ENCODE measurements at regions not wholly inside any gene's neighbourhood (a gene's known extent, or its start where the extent isn't known, plus 50 kb on each side); places are given as distances from the start of the nearest gene placed in this dataset.

DNA sequence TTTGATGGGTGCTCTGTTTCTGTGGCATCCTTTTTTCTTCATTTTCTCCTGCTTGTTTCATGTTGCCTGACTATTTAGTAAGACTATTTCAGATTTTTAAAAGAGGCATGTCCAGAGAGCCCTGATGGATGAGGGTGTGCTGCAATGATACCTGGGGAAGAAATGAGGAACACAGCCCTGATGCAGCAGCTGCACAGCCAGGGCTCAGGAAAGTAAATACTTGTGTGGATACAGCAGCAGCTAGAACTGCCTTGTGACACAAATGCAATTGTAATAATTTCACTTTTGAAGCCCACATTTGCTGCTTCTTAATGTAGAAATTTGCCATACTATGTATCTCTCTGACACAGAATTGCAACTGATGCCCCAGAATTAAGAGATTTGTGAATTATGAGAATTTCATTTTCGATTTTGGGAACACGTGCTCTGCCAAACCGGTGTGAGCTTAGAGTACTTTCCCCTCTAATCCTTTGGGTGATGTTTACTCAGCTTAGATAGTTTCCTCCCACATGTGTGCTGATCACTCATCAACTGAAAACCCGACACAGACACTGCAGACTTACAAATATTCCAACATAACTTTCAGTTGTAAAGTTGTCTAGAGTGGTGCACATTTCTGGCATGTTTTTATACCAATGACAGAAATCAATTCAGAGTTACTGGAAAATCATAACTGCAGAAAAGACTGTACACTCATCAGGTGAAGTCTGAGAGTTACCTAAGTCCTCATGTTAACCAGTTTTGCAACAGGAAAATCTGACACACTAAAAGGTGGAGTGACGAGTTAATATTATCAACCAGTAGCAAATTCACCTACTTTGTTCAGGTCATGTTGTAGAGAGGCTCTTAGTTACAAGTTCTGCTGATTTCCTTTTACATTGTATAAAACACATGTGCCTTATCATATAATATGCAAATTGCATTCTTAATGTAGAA, 383.4 kb downstream of the CBLN2 start:
- Mint-ChIP-seq H3K4me1 (no peaks in the 10 kb centered on the region), H3K27ac (no peak overlapping the region), H3K27me3 (ENCODE audit: insufficient read depth, low read depth) (peaks cover 5% of the 10 kb centered on the region), H3K9me3 (no peaks in the 10 kb centered on the region), H3K36me3 (no peaks in the 10 kb centered on the region), H3K4me3 (no peak overlapping the region)
- H4K20me1 ChIP-seq (ENCODE audit: low read depth) = no peaks in the 10 kb centered on the region
- H3K79me2 ChIP-seq (ENCODE audit: low read depth) = no peaks in the 10 kb centered on the region
- H2AFZ ChIP-seq (replicated peaks) = peak overlapping the region; percentile 87
- no peak for DNase-seq (ENCODE audit: low spot score)
- H3K36me3 ChIP-seq = no peaks in the 10 kb centered on the region
- no peak overlapping the region for H3K4me2 ChIP-seq
- H3K27me3 ChIP-seq = no peaks in the 10 kb centered on the region
- no peaks in the 10 kb centered on the region for H3K9me3 ChIP-seq (ENCODE audit: low read depth)
- no peak overlapping the region for H3K27ac ChIP-seq
- no peaks in the 10 kb centered on the region for H3K4me1 ChIP-seq
- TF ChIP-seq EZH2phosphoT487 (IDR thresholded peaks at IDR 0.05) = no peak
- TF ChIP-seq, protein P1, sequence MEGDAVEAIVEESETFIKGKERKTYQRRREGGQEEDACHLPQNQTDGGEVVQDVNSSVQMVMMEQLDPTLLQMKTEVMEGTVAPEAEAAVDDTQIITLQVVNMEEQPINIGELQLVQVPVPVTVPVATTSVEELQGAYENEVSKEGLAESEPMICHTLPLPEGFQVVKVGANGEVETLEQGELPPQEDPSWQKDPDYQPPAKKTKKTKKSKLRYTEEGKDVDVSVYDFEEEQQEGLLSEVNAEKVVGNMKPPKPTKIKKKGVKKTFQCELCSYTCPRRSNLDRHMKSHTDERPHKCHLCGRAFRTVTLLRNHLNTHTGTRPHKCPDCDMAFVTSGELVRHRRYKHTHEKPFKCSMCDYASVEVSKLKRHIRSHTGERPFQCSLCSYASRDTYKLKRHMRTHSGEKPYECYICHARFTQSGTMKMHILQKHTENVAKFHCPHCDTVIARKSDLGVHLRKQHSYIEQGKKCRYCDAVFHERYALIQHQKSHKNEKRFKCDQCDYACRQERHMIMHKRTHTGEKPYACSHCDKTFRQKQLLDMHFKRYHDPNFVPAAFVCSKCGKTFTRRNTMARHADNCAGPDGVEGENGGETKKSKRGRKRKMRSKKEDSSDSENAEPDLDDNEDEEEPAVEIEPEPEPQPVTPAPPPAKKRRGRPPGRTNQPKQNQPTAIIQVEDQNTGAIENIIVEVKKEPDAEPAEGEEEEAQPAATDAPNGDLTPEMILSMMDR (IDR thresholded peaks at IDR 0.05) = no peak
- H3K9ac ChIP-seq = no peak overlapping the region
- no peak overlapping the region for H3K4me3 ChIP-seq
- no peaks in the 10 kb centered on the region for H3F3A ChIP-seq (ENCODE audit: low read depth)

DNA sequence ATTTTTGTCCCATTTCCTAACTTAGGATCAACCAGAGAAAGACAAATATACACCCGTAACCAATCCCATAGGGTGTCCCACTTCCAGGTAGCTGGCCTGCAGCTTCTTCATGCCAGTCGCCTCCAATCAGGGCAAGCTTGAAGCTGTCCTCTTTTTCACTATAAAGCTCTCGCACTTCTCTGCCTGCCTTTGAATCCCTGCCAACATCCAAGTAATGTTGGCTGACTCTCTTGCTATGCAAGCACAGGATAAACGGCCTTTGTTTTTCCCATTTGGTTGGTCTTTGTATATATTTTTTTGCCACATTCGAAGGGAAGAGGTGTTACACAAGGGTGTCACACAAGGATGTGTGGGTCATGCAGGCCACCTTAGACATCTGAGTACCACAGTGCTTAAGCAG, 388.8 kb downstream of the CBLN2 start:
- H3K4me3 ChIP-seq = no peak overlapping the region
- H3K27me3 Mint-ChIP-seq (ENCODE audit: insufficient read depth, low read depth) = peaks cover 5% of the 10 kb centered on the region

DNA sequence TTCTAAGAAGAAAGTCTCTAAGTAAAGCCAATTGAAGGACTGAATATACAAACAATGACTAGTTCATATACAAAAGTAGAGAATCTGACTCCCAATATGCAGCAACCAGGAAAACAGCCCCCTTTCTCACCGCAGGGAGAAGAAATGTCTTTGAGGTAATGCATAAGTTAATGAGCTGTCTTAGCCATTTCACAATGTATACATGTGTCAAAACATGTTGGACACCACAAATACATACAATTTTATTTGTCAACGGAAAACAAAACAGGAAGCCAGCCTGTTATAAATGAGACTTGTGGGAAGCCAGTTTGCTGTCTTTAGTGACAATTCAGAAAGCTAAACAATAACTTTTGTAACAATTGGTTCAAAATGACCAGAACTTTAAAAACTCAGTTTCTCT, 389.2 kb downstream of the CBLN2 start:
- Histone ChIP-seq H3K27ac (no peak overlapping the region), H4K20me1 (ENCODE audit: low read depth) (no peaks in the 10 kb centered on the region), H3K27me3 (no peaks in the 10 kb centered on the region), H3K9me3 (ENCODE audit: low read depth) (no peaks in the 10 kb centered on the region), H2AFZ (replicated peaks) (no peak overlapping the region), H3K9ac (no peak overlapping the region), H3F3A (ENCODE audit: low read depth) (no peaks in the 10 kb centered on the region), H3K4me3 (no peak overlapping the region), H3K4me1 (no peaks in the 10 kb centered on the region), H3K4me2 (no peak overlapping the region), H3K36me3 (no peaks in the 10 kb centered on the region), H3K79me2 (ENCODE audit: low read depth) (no peaks in the 10 kb centered on the region)
- peaks cover 5% of the 10 kb centered on the region for H3K27me3 Mint-ChIP-seq (ENCODE audit: insufficient read depth, low read depth)
- H3K36me3 Mint-ChIP-seq = no peaks in the 10 kb centered on the region
- no peaks in the 10 kb centered on the region for H3K9me3 Mint-ChIP-seq
- H3K27ac Mint-ChIP-seq = no peak overlapping the region
- no peak for DNase-seq (ENCODE audit: low spot score)
- no peak overlapping the region for H3K4me3 Mint-ChIP-seq
- H3K4me1 Mint-ChIP-seq = no peaks in the 10 kb centered on the region
- no peak for TF ChIP-seq EZH2phosphoT487 (IDR thresholded peaks at IDR 0.05)
- TF ChIP-seq, protein P1 (IDR thresholded peaks at IDR 0.05) = no peak
- TF ChIP-seq EZH2 (IDR thresholded peaks at IDR 0.05) = no peak

More for the DNA sequence above, 388.8 kb downstream of the CBLN2 start:
- Histone ChIP-seq H3K4me2 (no peak overlapping the region), H3F3A (ENCODE audit: low read depth) (no peaks in the 10 kb centered on the region), H3K27ac (no peak overlapping the region), H3K9me3 (ENCODE audit: low read depth) (no peaks in the 10 kb centered on the region), H3K4me1 (no peaks in the 10 kb centered on the region), H3K9ac (no peak overlapping the region), H3K79me2 (ENCODE audit: low read depth) (no peaks in the 10 kb centered on the region), H3K27me3 (no peaks in the 10 kb centered on the region), H4K20me1 (ENCODE audit: low read depth) (no peaks in the 10 kb centered on the region), H3K36me3 (no peaks in the 10 kb centered on the region), H2AFZ (replicated peaks) (no peak overlapping the region)
- no peaks in the 10 kb centered on the region for H3K36me3 Mint-ChIP-seq
- H3K9me3 Mint-ChIP-seq = no peaks in the 10 kb centered on the region
- H3K4me3 Mint-ChIP-seq = no peak overlapping the region
- H3K4me1 Mint-ChIP-seq = no peaks in the 10 kb centered on the region
- no peak for DNase-seq (ENCODE audit: low spot score)
- no peak overlapping the region for H3K27ac Mint-ChIP-seq
- no peak for TF ChIP-seq EZH2 (IDR thresholded peaks at IDR 0.05)
- TF ChIP-seq, protein P1 (IDR thresholded peaks at IDR 0.05) = no peak
- no peak for TF ChIP-seq EZH2phosphoT487 (IDR thresholded peaks at IDR 0.05)
